PC-3 (cell line): ENCODE measurements at regions not wholly inside any gene's neighbourhood (a gene's known extent, or its start where the extent isn't known, plus 50 kb on each side); places are given as distances from the start of the nearest gene placed in this dataset.

Source experiments
- ATAC-seq: fragments of 200-7000 bp; cut with Tn5 transposase; 2 replicates; pipeline ENCODE4 v1.9.1; 2020; ENCODE audit warnings: mild to moderate bottlenecking, moderate library complexity
- BruUV-seq: library from RNA; stranded (reverse); fragments of 400-500 nt; replicated peaks from 2 replicates; lab custom pipeline; 2021; lab: Mats Ljungman, UMichigan
- CTCF ChIA-PET: fragments of 300-600 bp; sonication (Branson Sonifier 250); formaldehyde crosslinking; loops from one replicate; lab custom pipeline; 2022; ENCODE audit warnings: antibody characterized with exemption; lab: Charles Lee
- POLR2A ChIA-PET: fragments of 300-600 bp; sonication (Branson Sonifier 250); formaldehyde crosslinking; loops from one replicate; lab custom pipeline; 2022; ENCODE audit warnings: antibody characterized with exemption; ENCODE audit not compliant: unreplicated experiment; lab: Charles Lee
- DNase-seq: peaks from one replicate; pipeline ENCODE4 v3.0.0-alpha.2; 2015
- H2AFZ ChIP-seq: fragments of 300-600 bp; sonication (generic); 2 replicates; pipeline ENCODE4 v1.6.0; 2016; ENCODE audit warnings: antibody characterized with exemption, low read length
- H3F3A ChIP-seq: fragments of 300-600 bp; sonication (generic); one replicate; pipeline ENCODE4 v1.6.0; 2017; ENCODE audit warnings: antibody characterized with exemption, low read length, control low read depth, mild to moderate bottlenecking; ENCODE audit not compliant: unreplicated experiment
- H3K27ac ChIP-seq: fragments of 300-600 bp; sonication (generic); 2 replicates; pipeline ENCODE4 v1.5.1; 2016; ENCODE audit warnings: mild to moderate bottlenecking, low read length
- H3K27me3 ChIP-seq: fragments of 300-600 bp; sonication (generic); 2 replicates; pipeline ENCODE4 v1.6.1; 2016; ENCODE audit warnings: low read length, mixed read lengths
- H3K36me3 ChIP-seq: fragments of 300-600 bp; sonication (generic); 2 replicates; pipeline ENCODE4 v1.6.1; 2016; ENCODE audit warnings: low read depth, mixed run types, low read length, mixed read lengths
- H3K4me1 ChIP-seq: fragments of 300-600 bp; sonication (generic); 2 replicates; pipeline ENCODE4 v1.5.1; 2016; ENCODE audit warnings: low read length; ENCODE audit not compliant: insufficient read depth
- H3K4me2 ChIP-seq: fragments of 300-600 bp; sonication (generic); 2 replicates; pipeline ENCODE4 v1.6.0; 2016; ENCODE audit warnings: low read length
- H3K4me3 ChIP-seq: fragments of 300-600 bp; sonication (generic); 2 replicates; pipeline ENCODE4 v1.5.1; 2016; ENCODE audit warnings: mild to moderate bottlenecking, low read length, mixed read lengths
- H3K79me2 ChIP-seq: fragments of 300-600 bp; sonication (generic); 2 replicates; pipeline ENCODE4 v1.6.1; 2017; ENCODE audit warnings: low read length, mixed read lengths
- H3K9ac ChIP-seq: fragments of 300-600 bp; sonication (generic); 2 replicates; pipeline ENCODE4 v1.6.0; 2016; ENCODE audit warnings: mild to moderate bottlenecking, low read length
- H3K9me2 ChIP-seq: fragments of 300-600 bp; sonication (generic); replicated peaks from 2 replicates; pipeline ENCODE4 v1.6.1; 2016; ENCODE audit warnings: mixed run types, low read length, mixed read lengths
- H3K9me3 ChIP-seq: fragments of 300-600 bp; sonication (generic); 2 replicates; pipeline ENCODE4 v1.6.1; 2016; ENCODE audit warnings: low read length, mixed read lengths
- H4K20me1 ChIP-seq: fragments of 300-600 bp; sonication (generic); 2 replicates; pipeline ENCODE4 v1.6.1; 2016; ENCODE audit warnings: low read length, mixed read lengths
- CTCF ChIP-seq: fragments of 300-600 bp; sonication (generic); conservative IDR thresholded peaks from 2 replicates; pipeline ENCODE4 v1.5.1; 2017; ENCODE audit warnings: antibody characterized with exemption, low read depth, mild to moderate bottlenecking, low read length
- EZH2 ChIP-seq: fragments of 300-600 bp; sonication (generic); IDR thresholded peaks from one replicate; pipeline ENCODE4 v1.6.1; 2017; ENCODE audit warnings: antibody characterized with exemption, mild to moderate bottlenecking, low read length; ENCODE audit not compliant: unreplicated experiment
- EZH2phosphoT487 ChIP-seq: fragments of 300-600 bp; sonication (generic); IDR thresholded peaks from 2 replicates; pipeline ENCODE4 v1.6.1; 2018; ENCODE audit warnings: mild to moderate bottlenecking, antibody characterized with exemption, low read length, borderline replicate concordance
- intact Hi-C: fragments of 100-400 bp; cut with micrococcal nuclease; formaldehyde crosslinking; loops from 2 replicates; pipeline ENCODE4 v1.9.0; 2023

GRCh38 chr14:98174041-98174440, 1098.0 kb downstream of the BCL11B start:
- no peaks in the 10 kb centered on the region for H3K79me2 ChIP-seq
- H3K4me3 ChIP-seq = no peak overlapping the region
- no peaks in the 10 kb centered on the region for H3K4me1 ChIP-seq
- no peak overlapping the region for H2AFZ ChIP-seq
- ATAC-seq (no peak), DNase-seq (no peak)
- H3F3A ChIP-seq = no peaks in the 10 kb centered on the region
- ChIA-PET CTCF (no interaction called here), POLR2A (no interaction called here)
- H3K9me3 ChIP-seq = no peaks in the 10 kb centered on the region
- no peaks in the 10 kb centered on the region for H3K27me3 ChIP-seq
- intact Hi-C loops = no loop called here
- BruUV-seq = no TSS peak
- no peak overlapping the region for H3K27ac ChIP-seq
- TF ChIP-seq EZH2phosphoT487 (no peak), CTCF (no peak), EZH2 (no peak)
- H4K20me1 ChIP-seq = no peaks in the 10 kb centered on the region
- H3K9ac ChIP-seq = no peak overlapping the region
- no peaks in the 10 kb centered on the region for H3K36me3 ChIP-seq
- no peak overlapping the region for H3K4me2 ChIP-seq
- no peaks in the 10 kb centered on the region for H3K9me2 ChIP-seq

- H4K20me1 ChIP-seq = no peaks in the 10 kb centered on the region
- no peak overlapping the region for H3K9ac ChIP-seq
- ATAC-seq = no peak
- DNase-seq = no peak
- H3K9me2 ChIP-seq = no peaks in the 10 kb centered on the region
- intact Hi-C loops = no loop called here
- no peak overlapping the region for H3K27ac ChIP-seq
- H3K79me2 ChIP-seq = no peaks in the 10 kb centered on the region
- no peaks in the 10 kb centered on the region for H3K9me3 ChIP-seq
- H3K27me3 ChIP-seq = peaks cover 7% of the 10 kb centered on the region; the same call in 1 of the 2 replicates
- ChIA-PET CTCF (no interaction called here), POLR2A (no interaction called here)
- H3K4me3 ChIP-seq = no peak overlapping the region
- no peak for TF ChIP-seq CTCF
- no peak for TF ChIP-seq EZH2phosphoT487
- TF ChIP-seq EZH2 = no peak
- H3F3A ChIP-seq = no peaks in the 10 kb centered on the region
- no peaks in the 10 kb centered on the region for H3K36me3 ChIP-seq
- H2AFZ ChIP-seq = no peak overlapping the region
- no TSS peak for BruUV-seq
- no peak overlapping the region for H3K4me2 ChIP-seq
- H3K4me1 ChIP-seq = no peaks in the 10 kb centered on the region
Measured at GRCh38 chr14:98175436-98175835, 1096.6 kb downstream of the BCL11B start.

GRCh38 chr14:98175881-98176280, 1096.1 kb downstream of the BCL11B start:
- Histone ChIP-seq H3K4me3 (no peak overlapping the region), H3K9me3 (no peaks in the 10 kb centered on the region), H3K36me3 (no peaks in the 10 kb centered on the region), H2AFZ (no peak overlapping the region), H3K79me2 (no peaks in the 10 kb centered on the region), H3K4me1 (no peaks in the 10 kb centered on the region), H3F3A (no peaks in the 10 kb centered on the region), H4K20me1 (no peaks in the 10 kb centered on the region), H3K9me2 (no peaks in the 10 kb centered on the region), H3K9ac (no peak overlapping the region), H3K4me2 (no peak overlapping the region), H3K27ac (no peak overlapping the region), H3K27me3 (peaks cover 7% of the 10 kb centered on the region; the same call in 1 of the 2 replicates)
- CTCF ChIA-PET = no interaction called here
- intact Hi-C loops = no loop called here
- ATAC-seq = no peak
- POLR2A ChIA-PET = no interaction called here
- TF ChIP-seq EZH2phosphoT487 = no peak
- TF ChIP-seq CTCF = no peak
- TF ChIP-seq EZH2 = no peak
- no peak for DNase-seq
- no TSS peak for BruUV-seq
